A549 (cell line): ENCODE measurements at regions not wholly inside any gene's neighbourhood (a gene's known extent, or its start where the extent isn't known, plus 50 kb on each side); places are given as distances from the start of the nearest gene placed in this dataset.

Experiments
- BHLHE40 ChIP-seq: IDR thresholded peaks from 2 replicates; pipeline ENCODE4 v1.6.1; 2012; ENCODE audit warnings: low read depth, low read length, inconsistent platforms
- CEBPB ChIP-seq, 2 experiments: fragments of >200 bp in 1 of 2; sonication (Bioruptor Twin) in 1 of 2; formaldehyde crosslinking in 1 of 2; IDR thresholded peaks; 2 replicates each; pipeline ENCODE4 v1.6.1; 2012 to 2016
- JUNB ChIP-seq: fragments of >200 bp; sonication (Bioruptor Twin); formaldehyde crosslinking; IDR thresholded peaks from 2 replicates; pipeline ENCODE4 v1.6.1; 2016
- POLR2A ChIP-seq: IDR thresholded peaks from 2 replicates; pipeline ENCODE4 v1.6.1; 2012; ENCODE audit warnings: mild to moderate bottlenecking, low read length
- SMC3 ChIP-seq: fragments of >200 bp; sonication (Bioruptor Twin); formaldehyde crosslinking; IDR thresholded peaks from 3 replicates; pipeline ENCODE4 v1.6.1; 2018; ENCODE audit warnings: inconsistent platforms
- TF ChIP-seq, protein P1 (sequence below): fragments of >200 bp; sonication (Bioruptor Twin); formaldehyde crosslinking; IDR thresholded peaks from 3 replicates; pipeline ENCODE4 v1.5.1; 2016

- TF ChIP-seq BHLHE40 (no peak), POLR2A (no peak), SMC3 (no peak), CEBPB (IDR thresholded peaks at IDR 0.05) (no peak), JUNB (no peak)
- TF ChIP-seq, protein P1, sequence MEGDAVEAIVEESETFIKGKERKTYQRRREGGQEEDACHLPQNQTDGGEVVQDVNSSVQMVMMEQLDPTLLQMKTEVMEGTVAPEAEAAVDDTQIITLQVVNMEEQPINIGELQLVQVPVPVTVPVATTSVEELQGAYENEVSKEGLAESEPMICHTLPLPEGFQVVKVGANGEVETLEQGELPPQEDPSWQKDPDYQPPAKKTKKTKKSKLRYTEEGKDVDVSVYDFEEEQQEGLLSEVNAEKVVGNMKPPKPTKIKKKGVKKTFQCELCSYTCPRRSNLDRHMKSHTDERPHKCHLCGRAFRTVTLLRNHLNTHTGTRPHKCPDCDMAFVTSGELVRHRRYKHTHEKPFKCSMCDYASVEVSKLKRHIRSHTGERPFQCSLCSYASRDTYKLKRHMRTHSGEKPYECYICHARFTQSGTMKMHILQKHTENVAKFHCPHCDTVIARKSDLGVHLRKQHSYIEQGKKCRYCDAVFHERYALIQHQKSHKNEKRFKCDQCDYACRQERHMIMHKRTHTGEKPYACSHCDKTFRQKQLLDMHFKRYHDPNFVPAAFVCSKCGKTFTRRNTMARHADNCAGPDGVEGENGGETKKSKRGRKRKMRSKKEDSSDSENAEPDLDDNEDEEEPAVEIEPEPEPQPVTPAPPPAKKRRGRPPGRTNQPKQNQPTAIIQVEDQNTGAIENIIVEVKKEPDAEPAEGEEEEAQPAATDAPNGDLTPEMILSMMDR = no peak
Observed at GRCh38 chr5:106423109-106423897, 1247.4 kb downstream of the EFNA5 start.
